ENCODE measurements at regions not wholly inside any gene's neighbourhood (a gene's known extent, or its start where the extent isn't known, plus 50 kb on each side); places are given as distances from the start of the nearest gene placed in this dataset.

DNA sequence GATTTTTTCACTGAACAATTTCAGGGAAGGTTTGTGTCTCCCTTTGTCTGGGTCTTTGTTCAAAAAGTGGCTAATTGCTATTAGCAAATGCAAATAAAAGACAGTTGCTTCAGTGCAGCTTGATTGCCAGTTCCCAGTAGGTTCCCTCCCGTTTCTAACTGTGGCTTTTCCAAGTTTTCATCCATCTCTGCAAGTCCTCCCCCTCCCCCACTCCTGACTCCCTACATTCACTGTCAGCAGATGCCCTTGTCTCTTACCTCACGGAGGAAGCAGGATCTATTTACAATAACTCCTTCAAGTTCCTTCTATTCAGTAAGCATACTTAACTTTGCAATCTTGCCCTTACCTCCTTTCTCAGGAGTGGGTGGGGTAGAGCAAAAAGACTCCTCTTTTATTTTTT, 55.4 kb upstream of the SCEL start:
- DNase-seq (ENCODE audit: extremely low read depth in 1 of 11, low read depth in 9 of 11, low spot score in 4 of 11), result no peak

DNA sequence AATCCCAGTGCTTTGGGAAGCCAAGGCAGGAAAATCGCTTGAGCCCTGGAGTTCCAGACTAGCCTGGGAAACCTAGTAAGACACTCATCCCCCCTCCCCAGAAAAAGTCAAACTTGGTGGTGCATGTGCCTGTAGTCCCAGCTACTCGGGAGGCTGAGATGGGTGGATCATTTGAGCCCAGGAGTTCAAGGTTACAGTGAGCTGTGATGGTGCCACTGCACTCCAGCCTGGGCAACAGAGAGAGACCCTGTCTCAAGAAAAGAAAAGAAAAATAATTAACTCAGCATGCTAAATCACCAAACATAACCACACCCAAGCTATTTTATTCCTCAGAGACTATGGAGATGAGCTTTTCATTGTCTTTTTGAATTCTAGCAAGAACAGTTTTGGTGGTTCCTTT, 56.2 kb upstream of the SCEL start:
- no peak for DNase-seq (ENCODE audit: extremely low read depth in 1 of 11, low read depth in 9 of 11, low spot score in 4 of 11)

DNA sequence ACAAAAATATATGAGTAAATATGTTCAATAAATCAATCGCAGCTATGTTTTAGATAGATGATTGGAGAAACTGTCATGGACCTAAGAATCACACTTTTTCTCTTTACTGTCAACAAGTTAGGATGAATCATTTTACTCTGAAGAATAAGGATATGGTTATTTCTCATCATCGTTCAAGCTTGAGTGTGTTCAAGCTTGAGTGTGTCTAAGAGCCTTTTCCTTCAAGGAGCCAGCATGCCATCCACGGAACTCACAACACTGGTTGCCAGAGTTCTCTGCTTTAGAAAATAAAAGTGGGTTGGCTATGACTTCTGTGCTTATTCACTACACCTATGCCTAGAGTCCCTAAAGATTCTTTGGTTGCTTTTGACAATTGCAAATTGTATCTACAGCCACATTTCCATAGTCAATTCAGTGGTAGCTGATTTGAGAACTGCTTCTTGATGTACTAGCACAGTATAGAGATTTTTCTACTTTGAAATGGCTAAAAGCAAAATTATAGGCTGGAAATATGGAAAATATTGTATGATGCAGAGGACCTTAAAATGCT, 58.1 kb upstream of the SCEL start:
- DNase-seq (ENCODE audit: extremely low read depth in 1 of 11, low read depth in 9 of 11, low spot score in 4 of 11), result no peak

DNA sequence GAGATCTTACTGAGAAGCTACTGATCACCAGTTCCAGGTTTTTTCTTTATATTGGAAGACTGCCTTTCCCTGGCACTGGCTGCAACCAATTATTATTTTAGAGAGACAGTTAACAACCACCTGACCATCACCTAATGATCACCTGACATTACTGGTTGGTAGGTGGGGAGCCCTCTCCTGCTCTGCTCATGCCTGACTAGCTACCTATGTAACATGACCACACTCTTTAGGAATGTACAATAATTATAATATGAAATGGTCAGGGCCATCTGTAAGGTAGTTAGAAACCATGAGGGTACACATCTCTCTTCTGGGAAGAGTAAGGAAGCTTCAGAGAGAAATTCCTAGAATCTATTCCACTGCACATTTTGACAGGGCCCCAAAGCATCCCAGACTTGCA, 59.0 kb upstream of the SCEL start:
- DNase-seq (ENCODE audit: extremely low read depth in 1 of 11, low read depth in 9 of 11, low spot score in 4 of 11), result no peak

DNA sequence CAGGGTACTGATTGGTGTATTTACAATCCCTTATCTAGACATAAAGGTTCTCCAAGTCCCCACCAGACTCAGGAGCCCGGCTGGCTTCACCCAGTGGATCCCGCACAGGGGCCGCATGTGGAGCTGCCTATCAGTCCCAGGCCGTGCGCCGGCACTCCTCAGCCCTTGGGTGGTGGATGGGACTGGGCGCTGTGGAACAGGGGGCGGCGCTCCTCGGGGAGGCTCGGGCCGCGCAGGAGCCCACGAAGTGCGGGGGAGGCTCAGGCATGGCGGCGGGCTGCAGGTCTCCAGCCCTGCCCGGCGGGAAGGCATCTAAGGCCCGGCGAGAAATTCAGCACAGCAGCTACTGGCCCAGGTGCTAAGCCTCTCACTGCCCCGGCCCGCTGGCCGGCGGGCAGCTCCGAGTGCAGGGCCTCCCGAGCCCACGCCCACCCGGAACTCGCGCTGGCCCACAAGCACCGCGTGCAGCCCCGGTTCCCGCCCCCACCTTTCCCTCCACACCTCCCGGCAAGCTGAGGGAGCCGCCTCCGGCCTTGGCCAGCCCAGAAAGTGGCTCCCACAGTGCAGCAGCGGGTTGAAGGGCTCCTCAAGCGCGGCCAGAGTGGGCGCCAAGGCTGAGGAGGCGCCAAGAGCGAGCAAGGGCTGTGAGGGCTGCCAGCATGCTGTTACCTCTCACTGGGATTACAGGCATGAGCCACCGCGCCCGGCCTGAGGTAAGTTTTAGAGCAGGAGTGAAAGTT, 60.0 kb upstream of the SCEL start:
- DNase-seq (ENCODE audit: extremely low read depth in 1 of 11, low read depth in 9 of 11, low spot score in 4 of 11), result no peak

DNA sequence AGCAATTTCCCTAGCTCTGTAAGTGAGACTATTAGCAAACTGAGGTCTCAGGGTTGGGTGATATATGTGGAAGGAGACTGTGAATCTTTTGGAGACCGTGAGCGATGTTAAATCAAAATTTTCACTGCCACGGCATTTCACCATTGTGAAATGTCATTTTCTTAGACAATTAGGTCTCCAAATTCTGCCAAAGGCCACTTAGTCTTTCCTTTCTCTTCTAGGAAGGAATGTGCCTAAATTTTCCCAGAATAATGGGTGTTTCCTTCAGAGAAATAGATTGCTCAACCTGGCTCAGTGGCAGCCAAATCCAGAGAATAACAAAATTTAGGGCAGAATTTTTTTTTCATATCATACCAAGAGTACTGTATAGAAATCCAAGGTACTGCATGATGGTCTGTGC, 64.5 kb upstream of the SCEL start:
- no peak for DNase-seq (ENCODE audit: extremely low read depth in 1 of 11, low read depth in 9 of 11, low spot score in 4 of 11)

DNA sequence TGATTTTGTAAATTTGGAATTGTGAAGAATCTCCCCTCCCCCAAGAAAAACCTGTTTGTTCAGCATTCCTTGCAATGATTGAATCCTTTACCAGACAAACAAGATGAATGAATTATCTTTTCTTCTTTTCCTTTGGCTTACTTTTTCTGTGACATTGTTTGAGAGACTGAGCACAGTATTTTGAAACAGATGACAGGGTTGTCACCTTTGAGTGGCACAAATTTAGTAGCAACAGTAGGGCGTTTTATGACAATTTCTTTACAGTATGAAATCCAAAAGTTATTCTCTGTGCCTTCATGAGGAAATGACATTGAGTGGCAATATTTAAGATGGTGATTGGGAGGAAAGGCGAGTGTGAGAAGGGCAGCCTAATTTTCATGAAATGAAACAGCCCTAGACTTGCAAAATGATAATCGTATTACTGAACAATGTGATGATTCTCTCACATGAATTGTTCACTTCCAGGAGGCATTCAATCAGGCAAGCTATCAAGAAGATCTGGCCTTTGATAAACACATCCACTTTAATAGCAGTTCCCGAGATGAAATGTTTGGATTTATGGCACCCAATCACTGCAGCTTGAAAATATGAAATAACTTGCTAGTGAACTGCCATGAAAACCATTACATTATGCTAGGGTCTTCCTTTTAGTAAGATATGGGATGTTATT, 68.6 kb upstream of the SCEL start:
- no peak for DNase-seq (ENCODE audit: extremely low read depth in 1 of 11, low read depth in 9 of 11, low spot score in 4 of 11)

DNA sequence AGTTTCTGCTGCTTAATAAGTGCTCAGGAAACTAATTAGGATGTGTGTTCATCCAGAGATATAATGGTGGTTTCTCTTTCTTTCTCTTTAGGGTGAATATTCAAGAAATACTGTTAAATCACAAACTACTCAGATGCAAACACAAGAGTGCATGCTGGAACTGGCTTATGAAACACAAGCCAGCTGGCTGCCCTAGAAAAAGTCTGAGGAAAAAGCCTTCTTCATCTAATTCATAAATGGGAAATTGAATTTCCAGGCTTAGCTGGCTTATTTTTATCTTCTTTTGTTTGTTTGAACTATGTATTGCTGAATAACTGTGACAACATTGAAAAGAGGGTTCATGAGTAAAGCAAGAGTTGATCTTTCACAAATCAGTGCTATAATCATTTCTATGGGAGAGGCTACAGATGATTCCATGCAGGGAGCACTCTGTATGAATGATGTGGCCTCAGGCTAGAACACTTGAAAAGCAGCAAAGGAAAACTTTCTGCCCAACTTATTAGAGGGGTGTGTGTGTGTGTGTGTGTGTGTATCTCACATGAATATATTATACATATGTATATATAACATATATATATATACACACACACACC, 69.8 kb upstream of the SCEL start:
- DNase-seq (ENCODE audit: extremely low read depth in 1 of 11, low read depth in 9 of 11, low spot score in 4 of 11), result no peak

DNA sequence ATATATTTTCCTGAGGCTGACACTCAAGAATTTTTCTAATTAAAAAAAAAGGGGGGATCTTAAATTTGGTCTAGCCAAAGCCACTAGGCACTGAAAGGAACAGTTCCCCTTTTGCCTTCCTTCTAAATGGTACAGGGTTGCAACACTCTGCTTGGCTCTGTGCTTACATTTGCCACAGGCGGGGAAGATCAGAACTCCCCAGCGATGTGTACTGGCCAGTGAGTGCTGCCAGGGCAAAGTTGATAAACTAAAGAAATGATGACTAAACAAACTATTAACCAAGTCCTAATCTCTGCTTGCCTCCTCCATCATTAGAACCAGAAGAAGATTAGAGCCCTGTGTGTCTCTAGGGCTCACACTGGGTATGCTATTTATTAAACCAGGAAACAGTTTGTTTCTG, 75.3 kb upstream of the SCEL start:
- DNase-seq (ENCODE audit: extremely low read depth in 1 of 11, low read depth in 9 of 11, low spot score in 4 of 11), result no peak

DNA sequence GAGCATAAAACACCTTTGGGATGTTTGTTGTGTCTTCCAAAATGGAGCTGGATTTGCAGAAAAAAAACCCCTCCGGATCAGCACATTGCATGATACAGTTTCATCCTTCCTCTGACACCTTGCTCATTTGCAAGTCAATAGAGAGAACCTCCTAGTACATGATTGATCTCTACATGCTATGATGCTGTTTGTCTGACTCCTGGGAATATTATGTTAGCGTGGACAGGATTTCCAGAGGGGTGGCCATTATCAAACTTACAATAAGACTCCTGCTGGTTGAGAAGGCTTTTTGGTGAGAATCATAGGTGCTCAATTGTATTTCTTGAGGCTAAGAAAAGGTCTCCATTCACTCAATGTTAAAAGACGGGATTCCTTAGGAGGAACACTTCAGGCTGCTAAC, 75.9 kb upstream of the SCEL start:
- no peak for DNase-seq (ENCODE audit: extremely low read depth in 1 of 11, low read depth in 9 of 11, low spot score in 4 of 11)

DNA sequence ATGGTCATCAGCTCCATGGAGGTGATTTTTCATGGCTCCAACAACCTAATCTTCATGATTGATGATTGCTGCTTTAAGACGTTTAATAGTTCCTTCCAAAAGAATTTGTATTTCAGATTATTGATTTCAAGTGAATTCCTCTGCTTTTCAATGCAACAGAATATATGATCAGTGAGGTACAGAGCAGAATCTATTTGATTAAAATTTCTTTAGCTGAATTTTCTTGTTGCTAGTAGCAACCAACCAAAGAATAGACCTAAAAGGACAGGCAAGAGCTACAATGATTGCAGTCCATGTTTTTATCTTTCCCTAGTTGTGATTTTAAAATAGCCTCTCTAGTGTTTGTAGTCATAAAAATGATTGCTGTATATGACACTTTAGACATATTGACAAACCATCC, 76.8 kb upstream of the SCEL start:
- no peak for DNase-seq (ENCODE audit: extremely low read depth in 1 of 11, low read depth in 9 of 11, low spot score in 4 of 11)

DNA sequence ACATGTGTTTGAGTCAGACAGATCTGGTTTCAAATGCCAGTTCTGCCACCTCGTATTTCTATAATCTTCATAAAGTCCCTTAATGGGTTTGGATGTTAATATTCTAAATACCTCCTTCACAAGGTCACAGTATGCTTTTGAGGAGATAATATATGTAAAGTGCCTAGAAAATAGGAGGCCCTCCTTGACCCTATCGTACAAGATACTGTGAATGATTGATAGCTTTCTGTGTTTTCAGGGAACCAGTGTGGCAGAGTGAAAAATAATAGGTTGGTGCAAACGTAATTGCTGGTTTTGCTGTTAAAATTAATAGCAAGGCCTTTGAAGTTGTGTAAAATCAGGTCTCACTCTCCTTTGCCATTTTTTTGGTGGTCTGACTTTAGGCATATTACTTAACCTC, 77.5 kb upstream of the SCEL start:
- no peak for DNase-seq (ENCODE audit: extremely low read depth in 1 of 11, low read depth in 9 of 11, low spot score in 4 of 11)

DNA sequence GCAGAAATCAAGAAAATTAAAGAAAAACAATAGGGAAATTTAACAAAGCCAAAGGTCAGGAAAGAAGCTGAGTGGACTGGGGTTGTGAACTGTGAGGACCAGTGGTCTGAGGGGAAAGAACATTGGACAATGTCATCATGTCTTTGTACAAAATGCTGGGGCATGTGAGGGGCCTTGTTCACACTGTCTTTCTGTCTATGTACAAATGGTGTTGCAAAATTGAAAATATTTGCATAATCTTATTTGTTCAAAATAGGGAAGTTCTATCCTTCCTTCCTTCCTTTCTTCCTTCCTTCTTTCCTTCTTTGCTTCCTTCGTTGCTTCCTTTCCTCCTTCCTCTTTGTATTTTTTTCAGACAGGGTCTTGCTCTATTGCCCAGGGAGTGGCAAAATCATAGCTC, 79.2 kb upstream of the SCEL start:
- DNase-seq (ENCODE audit: extremely low read depth in 1 of 11, low read depth in 9 of 11, low spot score in 4 of 11), result no peak

DNA sequence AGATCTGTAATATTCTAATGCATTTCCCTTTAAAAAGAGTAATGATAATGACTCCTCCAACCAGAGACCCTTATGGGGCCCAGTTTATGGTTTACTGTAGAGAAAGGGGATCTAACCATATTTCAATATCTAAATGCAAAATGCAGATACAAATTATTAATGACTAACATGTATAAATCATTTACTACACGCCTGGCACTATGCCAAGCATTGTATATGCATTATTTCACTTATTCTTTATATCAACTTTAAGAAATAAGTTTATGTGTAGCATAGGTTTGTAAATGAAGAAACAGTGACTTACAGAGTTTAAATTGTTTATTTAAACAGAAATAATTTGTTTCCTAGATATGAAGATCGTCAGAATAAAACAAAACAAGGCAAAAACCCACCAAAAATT, 86.2 kb upstream of the SCEL start:
- no peak for DNase-seq (ENCODE audit: extremely low read depth in 1 of 11, low read depth in 9 of 11, low spot score in 4 of 11)

DNA sequence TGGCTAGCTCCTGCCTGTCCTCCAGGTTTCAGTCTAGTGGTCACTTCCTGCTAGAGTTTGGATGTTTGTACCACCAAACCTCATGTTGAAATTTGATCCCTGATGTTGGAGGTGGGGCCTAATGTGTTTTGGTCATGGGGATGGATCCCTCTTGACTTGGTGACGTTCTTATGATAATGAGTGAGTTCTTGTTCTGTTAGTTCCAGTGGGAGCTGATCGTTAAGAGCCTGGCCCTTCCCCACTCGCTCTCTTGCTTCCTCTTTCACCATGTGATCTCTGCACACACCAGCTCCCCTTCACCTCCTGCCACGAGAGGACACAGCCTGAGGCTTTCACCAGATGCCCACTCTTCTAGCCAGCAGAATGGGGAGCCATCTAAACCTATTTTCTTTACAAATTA, 86.8 kb upstream of the SCEL start:
- DNase-seq (ENCODE audit: extremely low read depth in 1 of 11, low read depth in 9 of 11, low spot score in 4 of 11), result no peak

DNA sequence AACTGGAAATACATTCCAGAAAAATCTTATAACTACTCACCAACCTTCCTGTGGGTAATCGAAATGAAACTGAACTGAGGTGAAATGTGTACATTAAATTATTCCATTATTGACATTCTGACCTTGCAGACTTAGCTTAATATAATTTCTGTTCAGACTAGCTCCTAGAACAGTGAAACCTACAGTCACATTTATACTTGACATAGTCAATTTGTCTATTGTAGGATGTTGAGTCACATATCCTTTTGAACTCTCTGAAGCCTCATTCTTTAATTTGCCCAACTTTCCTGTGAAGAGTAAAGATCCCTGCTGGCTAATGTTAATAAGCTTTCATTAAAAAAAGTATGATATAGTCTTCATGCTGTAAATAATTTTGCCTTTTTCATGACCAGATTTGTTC, 92.0 kb upstream of the SCEL start:
- no peak for DNase-seq (ENCODE audit: extremely low read depth in 1 of 11, low read depth in 9 of 11, low spot score in 4 of 11)

DNA sequence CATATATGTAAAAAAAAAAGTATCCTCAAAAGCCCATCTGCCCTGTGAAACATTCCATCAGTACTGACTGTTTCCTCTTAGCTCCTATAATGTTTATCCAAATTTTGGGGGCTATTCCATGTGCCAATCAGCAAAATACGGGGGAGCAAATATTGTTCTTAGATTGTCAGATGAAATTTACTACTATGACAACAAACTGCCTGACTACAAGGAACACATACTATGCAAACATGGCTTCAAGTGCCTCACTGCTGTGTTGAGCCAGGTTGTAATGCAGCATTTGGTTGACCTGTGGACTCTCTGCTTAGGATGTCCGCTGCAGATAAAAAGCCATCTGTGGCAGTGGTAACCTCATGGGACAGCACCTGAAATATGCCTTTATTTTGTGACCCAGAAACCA, 98.2 kb upstream of the SCEL start:
- no peak for DNase-seq (ENCODE audit: extremely low read depth in 1 of 11, low read depth in 9 of 11, low spot score in 4 of 11)

DNA sequence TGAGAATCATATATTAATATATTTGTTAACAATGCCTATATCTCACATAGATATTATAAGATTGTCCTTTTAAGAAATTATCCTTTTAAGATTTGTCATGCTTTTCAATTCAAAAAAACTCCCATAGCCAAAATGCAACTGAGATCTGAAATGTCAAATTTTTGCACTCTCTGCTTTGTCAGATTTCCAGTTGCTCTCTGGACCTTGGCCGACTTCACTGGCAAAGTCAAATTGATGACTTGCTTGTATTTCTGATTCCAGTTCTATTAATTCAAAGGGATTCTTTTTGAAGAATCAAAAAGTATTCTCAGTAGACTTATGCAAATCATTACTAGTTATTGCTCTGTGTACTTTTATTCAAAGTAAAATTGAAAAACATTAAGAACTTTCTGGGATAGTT, 101.2 kb upstream of the SCEL start:
- DNase-seq (ENCODE audit: extremely low read depth in 1 of 11, low read depth in 9 of 11, low spot score in 4 of 11), result no peak

DNA sequence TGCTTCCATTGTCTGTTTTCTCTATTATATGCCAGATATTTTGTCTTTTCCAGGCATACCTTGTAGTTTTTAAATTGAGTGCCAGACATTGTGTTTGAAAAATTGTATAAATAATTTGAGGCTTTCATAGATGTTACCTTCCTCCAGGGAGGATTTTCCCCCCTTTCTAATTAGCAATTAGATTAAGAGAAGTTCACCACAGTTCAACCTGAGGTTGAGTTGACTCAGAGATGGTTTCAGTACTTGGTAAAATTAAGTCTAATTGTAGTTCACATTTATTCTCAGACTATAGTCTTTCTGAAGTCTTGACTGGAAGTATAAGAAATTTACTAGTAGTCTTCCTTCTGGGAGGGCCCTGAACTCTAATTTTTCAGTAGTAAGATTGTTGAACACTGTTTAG, 104.1 kb upstream of the SCEL start:
- DNase-seq (ENCODE audit: extremely low read depth in 1 of 11, low read depth in 9 of 11, low spot score in 4 of 11), result no peak

DNA sequence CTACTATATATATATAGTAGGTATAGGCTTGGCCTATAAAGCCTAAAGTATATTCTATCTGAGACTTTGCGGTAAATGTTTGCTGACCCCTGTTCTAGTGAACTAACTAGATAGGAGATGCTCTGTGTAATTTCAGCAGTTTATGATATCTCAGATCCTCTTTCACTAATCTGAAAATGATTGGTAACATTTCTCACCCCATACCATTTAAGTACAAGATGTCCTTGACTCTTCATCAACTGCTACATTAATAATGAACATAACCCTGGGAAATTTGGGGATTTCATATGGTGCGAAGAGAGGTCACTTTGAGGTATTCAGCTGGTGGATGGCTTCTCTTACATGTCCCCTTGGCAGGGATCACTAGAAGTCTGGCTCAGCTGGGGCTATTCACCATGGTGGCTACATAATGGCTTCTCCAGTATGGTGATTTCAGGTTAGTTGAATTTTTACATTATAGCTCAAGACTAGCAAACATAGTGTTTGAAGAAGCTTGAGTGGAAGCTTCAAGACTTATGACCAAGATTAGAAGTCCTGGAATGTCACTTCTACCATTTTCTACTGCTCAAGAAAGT, 103.6 kb upstream of the MYCBP2 start:
- no peak for DNase-seq (ENCODE audit: extremely low read depth in 1 of 11, low read depth in 9 of 11, low spot score in 4 of 11)
